Adrenal gland (tissue), 5 donors: ENCODE measurements at regions not wholly inside any gene's neighbourhood (a gene's known extent, or its start where the extent isn't known, plus 50 kb on each side); places are given as distances from the start of the nearest gene placed in this dataset.

Experiments used
- POLR2A ChIP-seq, 2 donors: fragments of 450-650 bp; IDR thresholded peaks; one replicate each; pipeline ENCODE4 v1.6.1; 2017; ENCODE audit warnings: antibody characterized with exemption in 2 of 2, mild to moderate bottlenecking in 2 of 2, moderate library complexity in 1 of 2
- TF ChIP-seq, protein P1 (sequence below), 6 experiments: fragments of 450-650 bp in 4 of 6; fragments of 200-600 bp in 2 of 6; sonication (generic) in 1 of 6; IDR thresholded peaks; 1 replicate in 5 of 6; 2 replicates in 1 of 6; pipeline versions ENCODE4 v1.5.1 to v1.8.0; 2016 to 2021; ENCODE audit warnings: antibody characterized with exemption in 6 of 6, mild to moderate bottlenecking in 2 of 6, moderate library complexity in 1 of 6
- donor health status: DM: no; HTN: no; CAD: no.

DNA sequence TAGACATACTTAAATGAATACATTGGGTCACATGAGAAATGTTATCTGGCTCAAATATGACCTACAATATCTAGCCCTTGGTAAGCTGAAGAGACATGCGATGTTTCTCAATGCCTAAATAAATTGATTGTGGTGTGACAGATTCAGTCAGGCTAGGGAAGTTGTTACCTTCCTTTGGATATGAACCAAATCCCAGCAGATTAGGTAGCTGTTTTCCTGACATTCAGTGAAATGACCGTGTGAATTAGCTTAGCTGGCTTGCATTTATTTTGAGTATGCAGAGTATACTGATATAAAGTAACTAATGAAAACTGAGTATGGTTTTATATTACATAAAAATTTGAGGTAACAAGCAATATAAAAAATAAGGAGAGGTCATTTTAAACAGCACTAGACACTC is 288.2 kb downstream of the GJA1 start:
- TF ChIP-seq, protein P1, sequence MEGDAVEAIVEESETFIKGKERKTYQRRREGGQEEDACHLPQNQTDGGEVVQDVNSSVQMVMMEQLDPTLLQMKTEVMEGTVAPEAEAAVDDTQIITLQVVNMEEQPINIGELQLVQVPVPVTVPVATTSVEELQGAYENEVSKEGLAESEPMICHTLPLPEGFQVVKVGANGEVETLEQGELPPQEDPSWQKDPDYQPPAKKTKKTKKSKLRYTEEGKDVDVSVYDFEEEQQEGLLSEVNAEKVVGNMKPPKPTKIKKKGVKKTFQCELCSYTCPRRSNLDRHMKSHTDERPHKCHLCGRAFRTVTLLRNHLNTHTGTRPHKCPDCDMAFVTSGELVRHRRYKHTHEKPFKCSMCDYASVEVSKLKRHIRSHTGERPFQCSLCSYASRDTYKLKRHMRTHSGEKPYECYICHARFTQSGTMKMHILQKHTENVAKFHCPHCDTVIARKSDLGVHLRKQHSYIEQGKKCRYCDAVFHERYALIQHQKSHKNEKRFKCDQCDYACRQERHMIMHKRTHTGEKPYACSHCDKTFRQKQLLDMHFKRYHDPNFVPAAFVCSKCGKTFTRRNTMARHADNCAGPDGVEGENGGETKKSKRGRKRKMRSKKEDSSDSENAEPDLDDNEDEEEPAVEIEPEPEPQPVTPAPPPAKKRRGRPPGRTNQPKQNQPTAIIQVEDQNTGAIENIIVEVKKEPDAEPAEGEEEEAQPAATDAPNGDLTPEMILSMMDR (IDR thresholded peaks at IDR 0.05) = no peak
- TF ChIP-seq POLR2A (IDR thresholded peaks at IDR 0.05) = no peak
